ENCODE measurements at regions not wholly inside any gene's neighbourhood (a gene's known extent, or its start where the extent isn't known, plus 50 kb on each side); places are given as distances from the start of the nearest gene placed in this dataset.

DNA sequence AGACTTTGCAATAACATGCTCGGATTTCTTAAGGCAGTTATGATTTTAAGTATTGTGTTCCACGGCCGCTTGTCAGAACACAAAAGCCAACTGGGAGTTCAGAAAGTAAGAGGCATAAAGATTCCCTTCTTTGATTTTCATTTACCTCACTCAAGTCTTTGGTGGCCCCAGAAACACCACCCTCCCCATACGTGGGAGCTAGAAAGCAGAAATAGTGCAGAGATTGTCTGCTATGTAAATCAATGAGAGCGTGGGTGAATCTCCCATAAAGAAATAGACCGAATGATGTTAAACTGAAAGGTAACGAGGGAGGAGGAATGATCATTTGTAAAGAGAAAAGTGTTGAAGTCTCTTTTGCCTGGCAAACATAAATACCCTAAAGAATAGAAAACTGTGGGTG lies 322.1 kb upstream of the ETAA1 start:
- H3K9me1 ChIP-seq (replicated peaks; ENCODE audit: control insufficient read depth, extremely low read depth, insufficient read depth, low read length), result no peaks in the 10 kb centered on the region
- no peak overlapping the region for H2AFZ ChIP-seq (ENCODE audit: low read depth, low read length)
- no peak for FAIRE-seq
- no peak overlapping the region for H3K27ac ChIP-seq (ENCODE audit: insufficient read depth, low read depth, low read length)
- no peak overlapping the region for H3K4me3 ChIP-seq (replicated peaks in 1 of 3; ENCODE audit: insufficient read depth in 1 of 3, low read depth in 1 of 3, low read length in 3 of 3)
- POLR2A ChIA-PET, result no interaction called here
- H4K20me1 ChIP-seq (replicated peaks; ENCODE audit: control insufficient read depth, extremely low read depth, insufficient read depth, low read length), result no peaks in the 10 kb centered on the region
- H3K27me3 ChIP-seq (ENCODE audit: control insufficient read depth in 2 of 2, insufficient read depth in 2 of 2, low read length in 2 of 2), result peaks cover 0 to 2% of the 10 kb centered on the region in 2 experiments
- no peak overlapping the region for H3K4me2 ChIP-seq (ENCODE audit: insufficient read depth, low read length)
- H3K9me3 ChIP-seq (replicated peaks; ENCODE audit: control insufficient read depth, insufficient read depth, low read length), result no peaks in the 10 kb centered on the region
- H3K79me2 ChIP-seq (ENCODE audit: control insufficient read depth, insufficient read depth, low read length), result no peaks in the 10 kb centered on the region
- no peaks in the 10 kb centered on the region for H3K4me1 ChIP-seq (ENCODE audit: control insufficient read depth, extremely low read depth, insufficient read depth, low read length)
- TF ChIP-seq EZH2 (IDR thresholded peaks at IDR 0.05; ENCODE audit: borderline replicate concordance, low read depth, low read length, severe bottlenecking), result no peak
- no peak for TF ChIP-seq POLR2A (IDR thresholded peaks at IDR 0.05; ENCODE audit: low read depth, low read length)
- TF ChIP-seq, protein P1, sequence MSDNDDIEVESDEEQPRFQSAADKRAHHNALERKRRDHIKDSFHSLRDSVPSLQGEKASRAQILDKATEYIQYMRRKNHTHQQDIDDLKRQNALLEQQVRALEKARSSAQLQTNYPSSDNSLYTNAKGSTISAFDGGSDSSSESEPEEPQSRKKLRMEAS (IDR thresholded peaks at IDR 0.05; ENCODE audit: insufficient read depth, insufficient read length), result no peak
- TF ChIP-seq, protein P2, sequence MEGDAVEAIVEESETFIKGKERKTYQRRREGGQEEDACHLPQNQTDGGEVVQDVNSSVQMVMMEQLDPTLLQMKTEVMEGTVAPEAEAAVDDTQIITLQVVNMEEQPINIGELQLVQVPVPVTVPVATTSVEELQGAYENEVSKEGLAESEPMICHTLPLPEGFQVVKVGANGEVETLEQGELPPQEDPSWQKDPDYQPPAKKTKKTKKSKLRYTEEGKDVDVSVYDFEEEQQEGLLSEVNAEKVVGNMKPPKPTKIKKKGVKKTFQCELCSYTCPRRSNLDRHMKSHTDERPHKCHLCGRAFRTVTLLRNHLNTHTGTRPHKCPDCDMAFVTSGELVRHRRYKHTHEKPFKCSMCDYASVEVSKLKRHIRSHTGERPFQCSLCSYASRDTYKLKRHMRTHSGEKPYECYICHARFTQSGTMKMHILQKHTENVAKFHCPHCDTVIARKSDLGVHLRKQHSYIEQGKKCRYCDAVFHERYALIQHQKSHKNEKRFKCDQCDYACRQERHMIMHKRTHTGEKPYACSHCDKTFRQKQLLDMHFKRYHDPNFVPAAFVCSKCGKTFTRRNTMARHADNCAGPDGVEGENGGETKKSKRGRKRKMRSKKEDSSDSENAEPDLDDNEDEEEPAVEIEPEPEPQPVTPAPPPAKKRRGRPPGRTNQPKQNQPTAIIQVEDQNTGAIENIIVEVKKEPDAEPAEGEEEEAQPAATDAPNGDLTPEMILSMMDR (IDR thresholded peaks at IDR 0.05; ENCODE audit: extremely low read depth in 1 of 2, insufficient read depth in 1 of 2, low read depth in 1 of 2, low read length in 2 of 2), result no peak
- TF ChIP-seq GATA2 (IDR thresholded peaks at IDR 0.05; ENCODE audit: insufficient read depth, insufficient read length, low read depth, low read length), result no peak
- TF ChIP-seq MYC (IDR thresholded peaks at IDR 0.05; ENCODE audit: low read depth, low read length), result no peak
- TF ChIP-seq POLR2AphosphoS5 (IDR thresholded peaks at IDR 0.05; ENCODE audit: insufficient read depth, low read depth, low read length), result no peak
- TF ChIP-seq FOS (IDR thresholded peaks at IDR 0.05; ENCODE audit: borderline replicate concordance, insufficient read depth, low read length), result no peak
- TF ChIP-seq JUN (IDR thresholded peaks at IDR 0.05; ENCODE audit: borderline replicate concordance, insufficient read depth, insufficient read length, low read depth), result no peak
- dilution Hi-C loops (cut with MboI; ENCODE audit: extremely low pct_ligation_motif_present, low sequenced_read_pairs) (no loop called here), intact Hi-C loops (cut with micrococcal nuclease) (no loop called here)
- no TSS peak for BruUV-seq (replicated peaks)
- H3K9ac ChIP-seq (replicated peaks; ENCODE audit: extremely low read depth, insufficient read depth, low read length), result no peak overlapping the region
- CTCF ChIA-PET, result no interaction called here
- H3K36me3 ChIP-seq (ENCODE audit: control insufficient read depth in 2 of 2, extremely low read depth in 1 of 2, insufficient read depth in 2 of 2, low read length in 2 of 2), result no peaks in the 10 kb centered on the region
- no peak for DNase-seq (ENCODE audit: low read depth, low spot score)

All from endothelial cell of umbilical vein (primary cell).